Gastrocnemius medialis (tissue), 4 donors: ENCODE measurements at regions not wholly inside any gene's neighbourhood (a gene's known extent, or its start where the extent isn't known, plus 50 kb on each side); places are given as distances from the start of the nearest gene placed in this dataset.

Experiments used
- ATAC-seq, 2 donors: fragments of 150-250 bp; one replicate each; pipeline ENCODE4 v1.9.1; 2016
- DNase-seq, 2 donors: peaks; one replicate each; pipeline ENCODE4 v3.0.0-alpha.2; 2019
- H3K27ac ChIP-seq, 4 donors: fragments of 200-600 bp; sonication (generic); 1 replicate in 1 of 4; 2 replicates in 3 of 4; pipeline ENCODE4 v1.5.1; 2016 to 2018; ENCODE audit warnings: mild to moderate bottlenecking in 2 of 4, moderate library complexity in 1 of 4
- H3K27me3 ChIP-seq, 3 donors: fragments of 200-600 bp; sonication (generic) in 2 of 3; 1 replicate in 1 of 3; 2 replicates in 2 of 3; pipeline versions ENCODE4 v1.5.1 to v1.6.0; 2016 to 2019; ENCODE audit warnings: mild to moderate bottlenecking in 1 of 3, moderate library complexity in 1 of 3
- H3K36me3 ChIP-seq, 2 donors: fragments of 200-600 bp; sonication (generic) in 1 of 2; one replicate each; pipeline ENCODE4 v1.5.1; 2017 to 2018
- H3K4me1 ChIP-seq, 2 donors: fragments of 200-600 bp; sonication (generic) in 1 of 2; one replicate each; pipeline ENCODE4 v1.5.1; 2016 to 2017; ENCODE audit warnings: mild to moderate bottlenecking in 2 of 2
- H3K4me3 ChIP-seq, 4 donors: fragments of 200-600 bp; sonication (generic) in 3 of 4; 1 replicate in 1 of 4; 2 replicates in 3 of 4; pipeline ENCODE4 v1.5.1; 2016 to 2019; ENCODE audit warnings: mild to moderate bottlenecking in 2 of 4
- H3K9me3 ChIP-seq, 3 donors: fragments of 200-600 bp; sonication (generic) in 2 of 3; 1 replicate in 1 of 3; 2 replicates in 2 of 3; pipeline ENCODE4 v1.5.1; 2016 to 2019
- CTCF ChIP-seq, 5 experiments: fragments of 450-650 bp in 3 of 5; fragments of 200-600 bp in 2 of 5; sonication (generic) in 2 of 5; IDR thresholded peaks in 4 of 5; conservative IDR thresholded peaks in 1 of 5; 1 replicate in 4 of 5; 2 replicates in 1 of 5; pipeline ENCODE4 v1.5.1; 2016 to 2019; ENCODE audit warnings: antibody characterized with exemption in 5 of 5, mild to moderate bottlenecking in 3 of 5, moderate library complexity in 3 of 5
- POLR2A ChIP-seq, 2 donors: fragments of 450-650 bp; IDR thresholded peaks; one replicate each; pipeline ENCODE4 v1.6.1; 2017; ENCODE audit warnings: antibody characterized with exemption in 2 of 2, mild to moderate bottlenecking in 2 of 2, moderate library complexity in 2 of 2
- in situ Hi-C, 4 donors: fragments of 200-750 bp; cut with MboI; loops; one replicate each; pipeline versions ENCODE4 v1.15.0 to v1.8.0; 2017; ENCODE audit warnings: low sequenced_read_pairs in 4 of 4
- intact Hi-C: fragments of 100-400 bp; cut with DNase I; formaldehyde crosslinking; loops from one replicate; pipeline ENCODE4 v1.15.1; 2023; ENCODE audit warnings: low total_unique reads

- H3K9me3 ChIP-seq, result no peaks in the 10 kb centered on the region
- intact Hi-C loops (no loop called here), in situ Hi-C loops (no loop called here)
- TF ChIP-seq CTCF (IDR thresholded peaks at IDR 0.05 in 4 of 5, conservative IDR thresholded peaks at IDR 0.05 in 1 of 5) (no peak), POLR2A (IDR thresholded peaks at IDR 0.05) (no peak)
- ATAC-seq (no peak), DNase-seq (no peak)
- H3K27me3 ChIP-seq, result no peaks in the 10 kb centered on the region
- H3K36me3 ChIP-seq, result no peaks in the 10 kb centered on the region
- no peak overlapping the region for H3K27ac ChIP-seq
- no peak overlapping the region for H3K4me3 ChIP-seq
- H3K4me1 ChIP-seq, result no peaks in the 10 kb centered on the region
Observed at GRCh38 chr10:64158551-64158950, 637.4 kb downstream of the REEP3 start.

GRCh38 chr10:64159910-64160872 is 639.0 kb downstream of the REEP3 start:
- TF ChIP-seq CTCF (IDR thresholded peaks at IDR 0.05 in 4 of 5, conservative IDR thresholded peaks at IDR 0.05 in 1 of 5), result no peak
- no peak for TF ChIP-seq POLR2A (IDR thresholded peaks at IDR 0.05)
- DNase-seq (no peak), ATAC-seq (no peak)
- no peaks in the 10 kb centered on the region for H3K9me3 ChIP-seq
- in situ Hi-C loops (no loop called here), intact Hi-C loops (no loop called here)
- no peaks in the 10 kb centered on the region for H3K27me3 ChIP-seq
- no peak overlapping the region for H3K4me3 ChIP-seq
- no peaks in the 10 kb centered on the region for H3K4me1 ChIP-seq
- H3K27ac ChIP-seq, result no peak overlapping the region
- H3K36me3 ChIP-seq, result no peaks in the 10 kb centered on the region

DNA sequence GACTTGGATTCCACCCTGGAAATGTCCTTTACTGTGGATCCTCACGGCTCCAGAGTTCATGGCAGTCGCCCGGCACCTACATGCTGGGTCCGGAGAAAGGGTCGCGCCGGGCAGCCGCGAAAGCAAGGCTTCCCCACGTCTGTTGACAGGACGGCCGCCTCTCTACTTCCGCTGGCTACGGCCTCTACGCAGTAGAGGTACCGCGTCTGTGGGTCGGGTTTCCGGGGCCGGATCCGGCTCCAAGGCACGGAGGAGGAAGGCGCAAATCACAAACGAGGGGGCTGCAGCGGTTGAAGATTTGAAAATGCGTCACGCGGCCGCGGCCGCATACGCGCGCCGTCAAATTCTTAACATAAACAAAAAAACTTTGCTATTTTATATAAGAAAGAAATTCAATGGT is 649.6 kb downstream of the REEP3 start:
- in situ Hi-C loops, result no loop called here
- intact Hi-C loops, result no loop called here
- no peaks in the 10 kb centered on the region for H3K9me3 ChIP-seq
- no peak for TF ChIP-seq CTCF (IDR thresholded peaks at IDR 0.05 in 4 of 5, conservative IDR thresholded peaks at IDR 0.05 in 1 of 5)
- H3K36me3 ChIP-seq, result no peaks in the 10 kb centered on the region
- no peak overlapping the region for H3K27ac ChIP-seq
- H3K27me3 ChIP-seq, result no peaks in the 10 kb centered on the region
- DNase-seq (no peak), ATAC-seq (no peak)
- no peaks in the 10 kb centered on the region for H3K4me1 ChIP-seq
- H3K4me3 ChIP-seq, result no peak overlapping the region

GRCh38 chr10:64173826-64174225 is 652.6 kb downstream of the REEP3 start:
- intact Hi-C loops, result no loop called here
- H3K4me3 ChIP-seq, result no peak overlapping the region
- no peaks in the 10 kb centered on the region for H3K36me3 ChIP-seq
- ATAC-seq (no peak), DNase-seq (no peak)
- TF ChIP-seq POLR2A (IDR thresholded peaks at IDR 0.05), result no peak
- no peak for TF ChIP-seq CTCF (IDR thresholded peaks at IDR 0.05 in 4 of 5, conservative IDR thresholded peaks at IDR 0.05 in 1 of 5)
- no peaks in the 10 kb centered on the region for H3K27me3 ChIP-seq
- H3K4me1 ChIP-seq, result no peaks in the 10 kb centered on the region
- in situ Hi-C loops, result no loop called here
- no peaks in the 10 kb centered on the region for H3K9me3 ChIP-seq
- no peak overlapping the region for H3K27ac ChIP-seq
